ENCODE measurements at regions not wholly inside any gene's neighbourhood (a gene's known extent, or its start where the extent isn't known, plus 50 kb on each side); places are given as distances from the start of the nearest gene placed in this dataset.

DNA sequence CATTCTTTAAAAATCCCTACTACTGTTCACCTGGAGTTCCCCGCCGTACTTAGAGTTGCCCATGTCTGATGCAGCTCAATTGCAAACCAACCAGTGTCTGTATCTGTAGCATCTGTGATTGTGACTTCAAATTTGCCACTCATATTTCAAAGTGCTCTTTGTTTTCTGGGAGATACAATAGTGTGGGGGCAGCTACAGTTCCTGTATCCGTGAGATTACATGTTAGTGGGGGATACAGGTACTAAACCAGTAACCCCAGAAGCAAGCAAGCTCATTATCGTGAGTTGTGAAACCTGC is 140.9 kb downstream of the ANKRD60 start:
- no peak for DNase-seq

DNA sequence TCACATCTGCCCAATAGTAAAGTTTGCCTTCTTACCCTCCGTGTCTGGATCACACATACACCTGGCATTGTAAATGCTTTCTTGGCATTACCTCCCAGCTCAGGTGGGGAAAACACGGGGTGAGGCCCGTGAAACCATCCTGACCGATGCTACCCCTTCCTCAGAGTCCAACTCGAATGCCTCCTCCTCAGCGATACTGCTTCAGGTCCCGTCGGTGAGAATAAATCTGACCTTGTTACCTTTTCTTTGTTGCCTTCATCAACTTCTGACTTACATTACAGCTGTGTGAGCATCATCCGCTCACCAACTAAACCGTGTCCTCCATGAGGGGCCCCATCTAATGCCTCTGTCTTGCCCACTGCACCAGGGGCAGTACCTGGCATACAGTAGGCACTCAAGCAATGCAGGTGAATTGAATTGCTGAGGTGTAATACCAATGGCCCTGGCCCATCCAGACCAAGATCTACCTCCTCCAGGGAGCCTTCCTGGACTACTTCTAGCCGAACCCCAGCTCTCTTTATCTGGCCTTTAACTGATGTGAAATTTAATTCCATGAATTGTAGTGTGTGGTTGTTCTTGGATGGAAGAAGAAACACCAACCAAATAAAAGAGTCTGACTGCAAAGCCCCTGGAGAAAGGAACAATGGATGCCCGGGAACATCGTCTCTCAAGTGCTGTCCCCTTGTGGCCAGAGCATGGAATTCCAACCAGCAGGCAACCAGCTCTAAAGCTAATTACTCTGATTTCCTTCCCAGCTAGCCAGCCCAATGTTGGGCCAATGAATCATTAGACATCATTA is 141.5 kb downstream of the ANKRD60 start:
- DNase-seq, result peak; percentile 81

DNA sequence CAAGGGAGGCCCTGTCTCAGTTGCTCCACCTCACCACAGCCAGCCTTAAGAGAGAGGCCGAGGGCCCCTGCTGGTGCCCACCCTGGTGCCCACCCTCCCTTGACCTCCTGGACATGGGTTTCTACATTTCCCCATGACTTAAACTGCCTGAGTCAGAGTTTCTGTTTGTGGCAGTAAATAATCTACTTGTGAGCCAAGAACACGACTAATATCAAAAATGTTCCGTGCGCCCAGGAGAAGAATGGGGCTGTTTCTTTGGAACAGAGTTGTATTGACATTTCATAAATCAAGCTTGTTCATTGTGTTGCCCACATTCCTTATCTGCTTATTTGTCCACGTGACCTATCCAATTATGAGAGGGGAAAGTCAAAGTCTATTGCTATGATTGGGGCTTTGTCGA is 143.5 kb downstream of the ANKRD60 start:
- DNase-seq, result no peak

DNA sequence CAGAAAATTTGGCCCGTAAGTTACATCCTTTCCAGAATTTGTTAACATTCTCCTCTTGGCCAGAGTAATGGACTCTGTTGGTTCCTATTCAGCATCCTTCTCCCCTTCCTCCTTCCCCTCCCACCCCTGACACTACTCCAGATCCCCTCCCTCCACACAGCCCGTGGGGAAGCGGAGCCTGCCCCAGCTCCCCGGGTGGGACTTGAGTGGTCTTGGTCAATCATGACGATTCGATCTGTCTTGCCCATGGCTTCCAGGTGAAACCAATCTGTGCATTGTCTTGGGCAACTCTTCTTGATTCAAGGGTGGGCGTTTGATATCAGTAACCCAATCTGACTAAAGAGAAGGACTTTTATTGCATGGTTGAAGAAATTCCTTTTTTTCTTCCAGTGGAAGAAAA is 143.9 kb downstream of the ANKRD60 start:
- DNase-seq, result no peak

DNA sequence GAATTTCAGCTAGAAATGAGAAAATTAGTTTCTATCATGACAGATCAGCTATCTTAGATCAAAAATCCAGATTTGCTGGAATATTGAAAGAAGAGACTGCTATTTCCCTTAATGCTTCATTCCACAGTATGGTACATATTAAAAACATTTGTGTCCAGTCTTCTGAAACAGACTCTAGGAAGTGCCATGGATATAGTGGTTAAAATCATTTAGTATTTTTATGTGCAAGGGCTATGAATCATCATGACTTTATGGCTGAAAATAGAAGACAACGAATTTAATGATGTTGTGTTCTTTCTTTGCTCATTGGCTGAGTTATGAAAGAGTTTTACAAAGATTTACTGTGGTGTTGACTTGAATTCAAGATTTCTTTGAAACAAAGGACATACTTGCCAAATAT is 146.6 kb downstream of the ANKRD60 start:
- DNase-seq, result peak; percentile 21

DNA sequence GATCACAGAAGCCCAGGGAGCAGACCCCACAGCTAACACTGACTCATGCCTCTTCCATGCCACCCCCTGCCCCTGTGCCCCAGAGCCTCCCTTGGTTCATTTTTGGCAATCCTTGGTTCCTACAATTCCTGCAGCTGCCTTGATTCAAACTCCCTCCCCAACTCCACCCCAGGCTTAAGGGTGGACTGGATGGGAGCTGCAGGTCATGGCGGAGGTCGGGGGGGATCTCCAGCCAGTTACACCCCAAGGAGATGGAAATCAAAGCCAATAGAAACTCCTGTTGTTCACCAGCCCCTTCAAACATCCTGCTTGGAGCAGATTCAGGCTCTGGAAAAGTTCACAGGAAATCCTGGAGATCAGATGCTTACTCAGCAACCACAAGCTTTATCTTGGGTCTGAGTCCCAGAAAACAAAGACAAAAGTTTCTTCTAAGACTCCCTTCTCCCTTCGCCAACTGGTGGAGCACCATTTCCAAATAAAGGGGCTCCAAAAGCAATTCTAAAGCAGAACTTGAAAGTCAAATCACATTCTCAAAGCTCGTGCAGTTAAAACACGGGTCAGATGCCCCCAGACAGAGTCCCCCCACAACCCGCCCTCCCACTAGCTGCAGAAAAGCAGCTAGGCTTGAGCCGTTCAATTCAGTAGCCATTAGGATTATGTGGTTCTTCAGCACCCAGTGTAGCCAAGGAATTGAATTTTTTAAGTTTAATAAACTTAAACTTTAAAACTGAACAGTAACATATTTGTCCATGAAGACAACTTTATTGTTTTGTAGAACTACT is 149.5 kb downstream of the ANKRD60 start:
- peak; percentile 76 for DNase-seq

DNA sequence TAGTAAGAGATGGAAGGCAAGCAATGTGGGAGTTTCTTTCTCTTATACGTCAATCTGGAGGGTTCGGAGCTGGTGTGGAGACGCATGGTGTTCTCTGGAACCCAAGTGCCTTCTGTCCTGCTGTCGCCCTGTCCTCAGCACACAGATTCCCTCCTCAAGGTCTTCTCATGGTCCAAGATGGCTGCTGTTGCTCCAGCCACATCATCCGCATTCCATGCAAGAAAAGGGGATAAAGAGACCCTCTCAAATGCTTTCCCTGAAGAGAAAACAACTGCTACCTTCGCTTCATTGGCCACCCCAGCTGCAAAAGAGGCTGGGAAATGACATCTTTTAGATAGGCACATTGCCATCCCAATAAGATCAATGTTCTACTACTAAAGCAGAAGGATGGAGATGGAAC is 151.2 kb downstream of the ANKRD60 start:
- DNase-seq, result no peak

DNA sequence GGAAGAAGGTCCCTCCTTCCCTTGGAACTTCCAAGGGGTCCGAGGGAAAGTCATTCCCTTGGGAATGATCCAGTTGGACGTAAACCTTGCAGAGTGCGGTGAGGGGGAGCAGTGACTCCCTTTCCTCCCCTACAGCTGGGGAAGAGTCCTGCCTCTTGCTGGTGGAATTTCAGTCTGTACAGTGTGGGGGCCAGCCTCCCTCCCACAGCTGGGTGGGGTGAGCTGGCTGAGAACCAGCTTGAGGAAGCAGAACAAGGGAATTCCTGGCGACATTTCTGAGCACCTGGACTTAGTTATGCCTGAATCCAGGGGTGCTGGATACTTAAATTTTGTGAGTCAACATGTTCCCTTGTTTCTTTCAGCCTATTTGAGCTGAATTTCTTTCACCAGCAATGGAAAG is 152.0 kb downstream of the ANKRD60 start:
- peak; percentile 20 for DNase-seq

DNA sequence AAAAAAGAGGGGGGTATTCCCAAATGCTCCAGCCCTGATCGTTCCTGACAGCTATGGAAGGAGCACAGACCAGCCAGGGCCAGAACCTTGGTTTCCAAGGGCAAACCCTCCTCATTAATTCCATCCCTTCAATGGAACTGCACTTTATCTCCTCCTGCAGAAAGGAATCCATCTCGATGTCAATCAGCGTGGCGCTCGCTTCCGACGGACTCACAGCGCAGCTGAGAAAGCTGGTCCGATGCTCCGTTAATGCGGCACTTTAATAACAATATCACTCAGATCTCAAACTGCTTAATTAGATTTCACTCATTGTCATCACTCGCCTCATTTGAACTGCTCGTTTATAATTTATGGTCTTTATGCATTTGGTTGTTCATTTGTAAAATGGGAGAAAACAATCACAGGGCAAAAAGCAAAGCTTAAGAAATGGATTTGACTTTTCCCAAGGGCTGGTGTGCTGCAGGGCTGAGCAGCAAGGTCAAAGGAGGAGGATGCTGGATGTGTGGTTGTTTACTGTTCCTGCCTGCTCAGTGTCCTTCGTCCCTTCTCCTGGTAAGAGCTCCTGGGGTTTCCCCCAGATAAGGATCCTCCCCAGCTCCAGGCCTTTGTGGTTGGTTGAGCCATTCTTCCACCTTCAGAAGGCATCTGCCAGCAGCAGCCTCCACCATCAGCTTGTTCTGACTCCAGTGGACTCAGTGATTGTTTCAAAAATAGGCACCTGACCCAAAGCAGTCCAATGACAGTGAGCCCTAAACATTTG is 152.7 kb downstream of the ANKRD60 start:
- DNase-seq, result no peak

DNA sequence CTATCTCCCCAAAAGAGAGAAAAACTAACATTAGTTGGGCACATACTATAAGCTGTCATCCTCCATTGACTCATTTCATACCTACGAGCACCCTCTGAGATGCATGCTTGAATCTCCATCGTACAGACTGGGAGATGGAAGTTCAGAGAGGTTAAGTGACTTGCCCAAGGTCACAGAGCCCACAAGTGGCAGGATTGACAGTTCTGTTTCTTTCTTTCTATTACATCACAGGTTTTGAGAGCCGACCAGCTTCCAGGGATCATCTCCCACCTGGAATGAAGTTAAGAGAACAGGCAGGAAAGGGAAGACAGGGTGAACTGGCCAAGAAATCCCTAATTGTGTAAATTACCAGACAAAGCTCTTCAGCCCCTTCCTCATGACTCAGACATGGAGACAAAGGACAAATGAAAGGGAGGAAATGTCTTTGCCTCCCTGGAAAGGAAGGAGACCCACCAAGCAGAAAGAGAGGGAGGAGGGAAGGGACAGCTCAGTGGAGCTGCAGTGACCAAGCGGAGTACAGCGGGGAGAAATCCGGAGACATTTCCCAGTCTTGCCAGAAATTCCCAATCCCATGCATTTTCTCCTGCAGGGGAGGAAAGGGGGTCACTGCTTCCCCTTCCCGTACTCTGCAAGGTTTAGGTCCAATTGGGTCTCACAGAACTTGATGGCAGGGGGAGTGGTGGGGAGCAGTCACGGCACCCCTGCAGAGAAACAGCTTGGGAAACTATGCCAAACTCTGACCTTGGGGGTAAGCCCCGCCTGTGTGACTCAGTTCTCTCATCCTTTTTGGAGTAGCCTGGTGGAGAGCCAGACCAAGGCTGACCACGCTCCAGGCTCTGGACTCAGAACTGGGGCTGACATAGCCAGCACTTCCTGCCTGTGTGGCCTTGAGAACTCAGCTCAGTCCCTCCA is 154.3 kb downstream of the ANKRD60 start:
- DNase-seq, result peak; percentile 75

DNA sequence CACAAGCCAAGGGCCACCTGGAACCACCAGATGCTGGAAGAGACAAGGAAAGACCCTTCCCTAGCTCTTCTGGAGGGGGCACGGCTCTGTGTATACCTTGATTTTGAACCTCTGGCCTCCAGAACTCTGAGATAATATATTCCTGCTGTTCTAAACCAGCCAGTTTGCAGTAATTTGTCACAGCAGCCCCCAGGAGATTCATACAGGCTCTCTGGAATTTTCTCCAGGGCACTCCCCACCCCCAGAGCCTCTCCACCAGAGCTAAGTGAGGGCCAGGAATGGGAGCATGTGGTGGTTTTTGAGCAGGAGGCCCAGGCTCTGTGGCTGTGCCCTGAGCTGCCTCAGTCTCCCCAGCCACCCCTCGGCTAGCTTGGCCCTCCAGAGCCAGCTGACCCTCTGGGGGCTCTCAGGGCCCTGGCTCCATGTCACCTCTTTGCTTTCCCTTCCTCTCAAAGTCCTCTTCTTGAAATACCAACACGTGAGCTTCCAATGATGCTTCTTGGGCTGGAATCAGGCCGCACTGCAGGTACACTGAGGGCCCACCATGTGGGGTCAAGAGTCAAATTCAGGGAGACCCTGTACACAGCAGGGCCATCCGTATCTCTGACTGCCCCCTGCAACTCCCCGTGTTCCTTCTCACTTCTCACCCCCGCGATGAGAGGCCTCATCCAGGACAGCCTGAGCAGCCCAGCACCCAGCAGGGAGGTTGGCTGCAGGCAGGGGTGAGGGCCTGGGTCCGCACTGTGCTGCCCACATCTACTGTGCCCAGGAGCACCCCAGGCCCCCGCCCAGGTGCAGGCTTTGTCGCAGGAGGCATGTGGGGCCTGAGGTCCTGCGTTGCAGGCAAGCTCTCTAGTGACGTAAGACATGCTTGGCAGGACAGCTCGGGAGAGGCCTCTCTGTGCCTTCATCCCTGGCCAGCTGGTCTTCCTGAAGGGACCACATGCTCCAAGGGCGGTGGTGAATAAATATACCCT is 155.5 kb downstream of the ANKRD60 start:
- DNase-seq, result no peak

DNA sequence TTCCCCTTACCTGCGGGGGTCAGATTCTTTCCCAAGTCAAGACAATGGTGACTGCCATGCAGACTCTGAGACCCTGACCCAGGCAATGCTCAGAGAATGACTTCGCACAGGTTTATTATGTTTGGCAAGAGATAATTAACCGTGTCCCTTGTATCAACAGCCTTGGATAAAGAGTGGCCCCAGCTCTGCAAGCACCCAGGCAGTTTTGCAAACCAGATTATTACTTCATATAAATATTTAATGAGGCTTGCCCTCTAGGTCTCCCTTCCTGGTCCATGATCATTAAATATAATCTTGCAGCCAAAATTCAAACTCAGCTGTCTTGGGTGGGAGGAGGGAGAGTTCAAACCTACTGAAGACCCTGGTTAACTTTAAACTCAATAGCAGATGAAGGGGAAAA is 156.5 kb downstream of the ANKRD60 start:
- DNase-seq, result no peak

DNA sequence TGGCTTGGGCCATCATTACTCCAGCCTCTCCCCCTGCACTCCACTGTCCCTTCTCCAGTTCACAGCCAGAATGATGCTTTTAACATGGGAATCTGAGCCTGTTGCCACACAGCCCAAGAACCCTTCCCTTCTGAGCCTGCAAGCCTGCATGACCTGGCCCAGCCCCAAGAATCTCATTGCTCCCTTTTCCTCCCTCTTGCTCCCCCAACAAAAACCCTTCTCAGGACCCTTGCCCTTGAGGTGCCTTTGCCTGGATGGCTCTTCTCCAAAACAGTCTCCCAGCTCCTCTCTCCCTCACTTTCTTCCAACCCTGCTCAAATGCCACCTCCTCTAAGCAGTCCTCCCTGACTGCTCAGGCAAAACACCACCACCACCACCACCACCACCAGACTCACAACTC is 157.2 kb downstream of the ANKRD60 start:
- DNase-seq, result no peak

DNA sequence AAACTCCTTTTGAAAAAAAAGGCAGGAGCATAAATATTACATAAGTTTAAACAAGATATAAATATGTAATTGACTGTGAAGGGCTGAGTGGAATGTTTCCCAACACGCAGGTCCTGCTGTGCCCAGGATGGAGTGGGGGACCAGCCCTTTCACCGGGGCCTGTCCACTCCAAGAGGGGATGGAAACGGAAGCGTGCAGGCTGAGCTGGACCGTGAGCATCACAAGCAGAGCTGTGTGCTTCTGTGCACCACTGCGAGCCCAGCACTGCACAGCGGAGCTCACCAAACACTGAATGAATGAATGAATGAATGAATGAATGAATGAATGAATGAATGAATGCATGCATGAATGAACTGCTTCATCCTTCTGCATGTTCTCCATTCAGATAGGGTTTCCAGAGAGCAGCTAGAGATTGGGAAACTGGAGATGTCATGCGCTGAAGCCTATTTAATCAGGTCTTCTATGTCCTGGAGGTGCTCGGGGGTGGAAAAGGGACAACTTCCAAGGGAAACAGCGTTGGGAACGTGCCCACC is 157.7 kb downstream of the ANKRD60 start:
- DNase-seq, result no peak

DNA sequence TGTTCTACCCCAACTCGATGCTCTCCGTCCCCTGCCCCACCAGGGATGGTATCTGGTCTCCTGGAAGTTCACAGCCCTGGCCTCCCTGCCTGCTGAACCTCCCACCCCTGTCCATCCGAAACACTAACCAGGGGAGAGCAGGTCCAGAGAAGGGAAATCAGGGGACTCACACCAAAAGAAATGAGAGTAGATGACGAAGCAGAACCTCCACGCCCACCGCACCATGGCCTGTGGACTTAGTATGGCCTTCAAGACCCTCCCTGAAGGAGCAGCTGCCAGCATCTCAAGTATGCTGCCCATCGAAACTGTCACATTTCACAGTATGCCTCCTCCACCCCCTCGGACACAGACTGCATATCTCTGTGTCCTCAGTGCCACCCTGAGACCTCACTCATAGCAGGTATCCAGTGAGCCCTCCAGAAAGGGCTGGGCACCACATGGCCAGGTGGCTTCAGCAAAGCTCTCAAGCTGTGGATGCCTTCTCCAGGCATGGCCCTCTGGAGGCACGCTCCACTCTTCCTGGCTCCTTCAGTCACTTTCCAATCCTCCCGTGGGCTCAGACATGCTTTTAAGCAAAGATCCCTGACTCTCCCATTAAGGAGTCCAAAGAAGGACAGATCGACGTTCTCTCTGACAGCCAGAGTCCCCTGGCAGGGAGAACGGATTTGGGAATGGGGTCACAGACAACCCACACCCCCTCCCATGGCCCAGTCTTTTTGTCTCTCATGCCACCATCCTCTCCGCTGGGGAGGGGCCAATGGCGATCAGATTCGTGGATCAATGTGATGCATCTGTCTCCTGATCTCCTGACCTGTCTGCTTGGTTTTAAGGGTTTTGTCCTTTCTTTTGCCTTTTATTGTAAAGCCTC is 158.4 kb downstream of the ANKRD60 start:
- no peak for DNase-seq

DNA sequence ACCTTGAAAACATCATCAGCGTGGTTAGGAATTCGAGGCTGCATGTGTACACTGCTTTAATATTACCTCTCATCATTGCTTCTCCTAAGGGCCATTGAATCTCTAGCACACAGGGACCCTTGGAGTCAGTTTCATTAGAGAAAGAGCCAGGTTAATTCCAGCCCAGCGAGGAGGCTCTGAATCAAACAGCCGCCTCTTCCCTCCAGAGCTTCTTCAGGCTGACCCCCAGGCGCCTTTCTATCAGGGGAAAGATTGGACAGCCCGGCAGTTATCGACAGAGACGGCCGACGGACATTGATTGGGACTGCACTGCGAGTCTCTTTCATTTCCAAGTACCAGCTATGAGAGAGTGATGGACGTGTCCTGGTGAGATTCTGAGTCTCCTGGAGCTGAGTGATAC is 159.2 kb downstream of the ANKRD60 start:
- no peak for DNase-seq

DNA sequence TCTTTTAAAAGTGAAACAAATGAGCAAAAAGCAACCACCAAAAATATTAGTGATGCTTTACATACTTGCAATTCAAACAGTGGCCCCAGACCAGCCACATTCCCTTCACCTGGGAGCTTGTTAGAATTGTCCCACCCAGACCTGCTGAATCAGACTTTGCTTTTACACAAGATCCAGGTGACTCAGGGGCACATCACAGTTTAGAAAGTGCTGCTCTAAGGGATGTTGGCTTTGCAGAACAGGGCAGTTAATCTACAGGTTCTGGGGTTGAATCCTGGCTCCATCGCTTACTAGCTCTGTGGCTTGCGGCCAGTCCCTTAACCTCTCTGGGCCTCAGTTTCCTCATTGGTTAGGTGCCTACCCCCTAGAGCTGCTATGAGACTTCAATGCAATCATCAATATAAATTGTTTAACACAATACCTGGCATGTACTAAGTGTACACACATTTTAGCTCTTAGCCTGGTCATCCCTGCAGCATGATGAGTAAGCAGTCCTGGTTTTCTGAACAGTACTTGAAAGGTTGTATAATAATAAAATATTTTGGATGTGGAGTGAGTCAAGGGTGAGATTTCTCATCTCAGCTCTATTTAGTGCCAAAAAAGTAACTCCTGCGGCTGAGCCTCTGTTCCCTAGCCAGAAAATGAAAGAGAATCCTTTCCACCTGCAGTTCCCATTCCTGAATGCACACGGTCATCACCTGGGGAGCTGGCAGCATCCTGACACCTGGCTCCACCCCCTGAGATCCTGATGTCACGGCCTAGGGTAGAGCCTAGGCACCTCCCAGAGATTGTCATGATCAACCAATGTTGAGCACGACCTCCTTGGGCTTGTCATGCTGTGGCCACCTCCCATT is 162.7 kb downstream of the ANKRD60 start:
- no peak for DNase-seq

DNA sequence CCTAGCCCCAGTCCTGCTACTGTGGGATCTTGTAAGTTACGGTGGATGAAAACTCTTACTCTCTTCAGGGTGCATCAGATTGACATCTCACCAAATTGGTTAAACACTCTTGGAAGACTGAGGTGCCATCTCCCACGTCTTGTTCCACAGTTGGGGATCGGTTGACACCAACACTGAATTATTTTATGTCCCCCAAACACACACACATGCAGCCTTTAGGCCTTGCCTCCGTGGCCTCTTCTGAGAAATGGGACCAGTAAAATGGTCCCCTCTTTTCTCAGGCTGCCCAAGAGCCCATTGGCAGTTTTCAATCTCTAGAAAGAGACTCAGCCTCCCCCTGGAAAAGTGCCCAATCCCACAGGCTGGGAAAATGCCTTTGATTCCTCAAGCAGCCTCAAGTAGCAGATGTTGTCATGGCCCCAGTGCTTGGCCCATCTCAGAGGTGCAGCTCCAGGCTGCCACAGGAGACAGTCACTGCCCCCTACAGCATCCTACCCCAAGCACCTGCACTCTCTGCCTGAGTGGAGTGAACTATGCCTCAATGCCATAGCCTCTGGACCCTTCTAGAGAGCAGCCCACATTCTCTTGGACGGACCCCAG is 163.9 kb downstream of the ANKRD60 start:
- no peak for DNase-seq

DNA sequence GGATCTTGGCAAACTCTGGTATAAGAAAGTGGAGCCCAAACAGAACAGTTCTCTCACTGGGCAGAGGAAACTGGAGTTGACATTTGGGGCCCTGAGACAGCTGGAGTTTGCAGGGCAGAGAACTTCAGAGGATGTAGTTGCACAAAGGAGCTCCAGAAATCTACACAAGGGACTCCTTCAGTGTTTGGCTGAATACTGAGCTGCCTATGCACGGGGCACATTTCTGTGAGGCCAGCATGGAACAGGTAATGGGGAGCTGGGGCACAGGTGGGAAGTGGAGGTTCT is 169.3 kb downstream of the ANKRD60 start:
- DNase-seq, result no peak
